GM18867 (cell line): ENCODE measurements at regions not wholly inside any gene's neighbourhood (a gene's known extent, or its start where the extent isn't known, plus 50 kb on each side); places are given as distances from the start of the nearest gene placed in this dataset.
A peak's percentile ranks its signal among the peaks of the same experiment; 100 is the strongest.
"Not testable (repeated sequence)": the region's sequence is repeated elsewhere in the genome, so short reads cannot be mapped to it uniquely, and the experiment has no call there.

Source experiments
- ATAC-seq: cut with Tn5 transposase; IDR thresholded peaks from one replicate; pipeline ENCODE4 v1.9.1; 2021; ENCODE audit warnings: mild to moderate bottlenecking, moderate library complexity; ENCODE audit not compliant: unreplicated experiment

GRCh38 chr3:72270072-72270681 lies 485.2 kb upstream of the PROK2 start:
- ATAC-seq = no peak

GRCh38 chr3:72269475-72269874 lies 484.5 kb upstream of the PROK2 start:
- ATAC-seq = no peak

- not testable (repeated sequence) for ATAC-seq
Measured at GRCh38 chr3:72266921-72267524, 482.1 kb upstream of the PROK2 start.

- ATAC-seq = peak; percentile 46
Measured at GRCh38 chr3:72266016-72266370, 481.0 kb upstream of the PROK2 start.

- peak; percentile 56 for ATAC-seq
Measured at GRCh38 chr3:72265256-72266015, 480.5 kb upstream of the PROK2 start.

- no peak for ATAC-seq
Measured at GRCh38 chr3:72263223-72263990, 478.5 kb upstream of the PROK2 start.

- ATAC-seq = no peak
Measured at GRCh38 chr3:72262736-72263135, 477.8 kb upstream of the PROK2 start.

GRCh38 chr3:72261566-72262564 lies 476.9 kb upstream of the PROK2 start:
- ATAC-seq = no peak

DNA sequence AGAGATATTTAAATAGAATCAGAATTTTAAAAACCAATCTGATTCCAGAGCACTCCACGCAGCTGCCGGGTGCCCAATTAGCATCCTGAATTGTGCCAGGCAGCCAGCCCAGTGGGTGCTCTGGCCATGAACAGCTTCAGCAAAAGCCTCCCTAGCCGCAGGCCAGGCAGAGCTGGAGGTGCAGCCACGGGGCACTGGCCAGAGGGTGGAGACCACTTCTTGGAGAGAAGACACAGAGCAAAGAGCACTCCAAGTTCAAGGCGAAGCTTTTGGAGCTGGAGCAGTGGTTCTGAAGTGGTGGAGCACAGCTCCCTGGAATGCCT lies 475.6 kb upstream of the PROK2 start:
- ATAC-seq = no peak

DNA sequence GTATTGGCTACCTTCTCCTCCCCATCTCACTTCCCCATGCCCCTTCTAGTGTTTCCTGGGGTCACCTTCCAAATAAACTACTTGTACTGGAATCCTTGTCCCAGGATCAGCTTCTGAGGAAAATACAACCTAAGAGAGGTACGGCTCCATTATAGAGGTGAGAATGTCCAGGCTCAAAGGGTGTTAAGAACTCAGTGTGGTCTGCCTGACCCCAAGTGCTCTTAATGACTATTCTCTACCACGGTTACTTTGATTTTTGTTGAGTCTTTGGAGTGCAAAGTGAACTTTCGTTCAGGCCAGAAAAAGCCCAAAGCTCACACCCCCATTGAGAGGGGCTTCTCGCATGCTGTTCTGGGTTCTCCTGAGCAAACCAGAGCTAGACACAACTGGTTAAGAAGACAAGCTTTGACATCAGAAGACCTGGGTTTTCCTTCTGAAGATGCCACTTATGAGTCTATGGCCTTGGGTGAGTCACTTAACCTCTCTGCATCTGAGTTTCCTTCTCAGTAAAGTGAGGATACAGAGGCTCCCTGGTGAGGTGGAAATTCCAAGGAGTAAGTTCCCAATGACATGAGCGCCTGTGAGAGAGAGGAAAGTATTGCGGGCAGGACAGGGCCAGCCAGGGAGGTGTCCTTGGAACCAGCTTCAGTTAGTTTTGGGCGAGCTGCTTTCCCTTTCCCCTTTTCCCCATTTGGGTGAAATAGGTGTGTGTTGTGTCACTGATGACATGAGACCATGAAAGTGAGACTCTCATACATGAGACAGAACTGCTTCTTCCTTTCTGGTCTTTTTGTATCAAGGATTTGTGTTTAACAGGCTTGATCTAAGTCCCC lies 475.0 kb upstream of the PROK2 start:
- ATAC-seq = no peak

DNA sequence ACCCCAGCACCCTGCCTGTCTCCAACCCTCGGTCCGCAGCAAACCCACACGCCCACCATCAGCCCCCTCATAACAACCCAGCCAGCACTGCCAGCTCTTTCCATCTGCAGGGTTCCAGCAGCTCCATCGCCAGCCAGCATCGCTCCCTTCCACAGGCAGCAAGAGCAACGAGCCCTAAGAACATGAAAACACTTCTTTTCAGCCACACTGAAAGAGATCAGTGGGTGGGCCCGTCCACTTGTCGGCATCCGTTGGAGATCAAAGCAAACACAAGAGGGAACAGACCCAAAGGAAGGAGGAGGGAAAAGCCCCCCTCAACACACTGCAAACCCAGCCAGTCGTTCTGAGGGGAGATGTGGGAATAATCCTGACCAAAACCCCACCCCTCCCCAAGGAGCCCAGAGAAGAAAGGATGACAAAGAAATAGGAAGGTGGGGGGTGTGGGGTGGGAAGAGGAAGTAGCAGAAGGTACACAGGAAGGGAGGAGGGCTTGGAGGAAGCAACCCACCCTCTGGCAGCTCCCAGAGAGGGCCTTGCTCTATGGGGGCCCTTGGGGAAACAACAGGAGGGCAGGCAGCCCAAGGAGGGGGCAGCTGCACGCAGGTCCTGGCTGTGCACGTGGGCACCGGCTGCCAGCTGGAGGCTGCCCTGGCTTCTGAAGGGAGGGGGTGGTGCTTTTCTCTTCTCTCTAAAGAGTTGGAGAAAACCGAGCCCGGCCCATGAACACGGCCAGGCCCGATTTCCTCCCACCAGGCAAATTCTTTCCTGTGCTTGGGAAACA lies 473.6 kb upstream of the PROK2 start:
- ATAC-seq = no peak

GRCh38 chr3:72257738-72258137 lies 472.8 kb upstream of the PROK2 start:
- no peak for ATAC-seq

GRCh38 chr3:72257203-72257602 lies 472.3 kb upstream of the PROK2 start:
- ATAC-seq = no peak

DNA sequence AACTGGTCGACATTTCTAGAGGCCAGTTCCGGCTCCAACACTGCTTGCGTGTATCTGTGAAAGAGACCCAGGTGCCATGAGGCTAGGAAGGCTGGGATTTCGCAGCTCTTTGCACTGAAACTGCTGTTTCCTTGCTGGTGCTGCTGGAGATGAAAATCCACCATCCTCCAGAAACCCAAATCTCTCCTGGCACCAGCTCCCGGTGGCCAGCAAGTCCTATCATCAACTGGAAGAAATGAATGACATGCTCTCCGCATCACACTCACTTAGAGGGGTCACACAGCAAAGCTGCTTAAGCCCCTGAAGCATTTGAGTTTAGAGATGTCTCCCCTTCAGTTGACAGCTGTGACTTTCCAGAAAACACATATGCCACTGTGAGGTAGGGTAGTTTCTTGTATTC lies 471.8 kb upstream of the PROK2 start:
- ATAC-seq = no peak

DNA sequence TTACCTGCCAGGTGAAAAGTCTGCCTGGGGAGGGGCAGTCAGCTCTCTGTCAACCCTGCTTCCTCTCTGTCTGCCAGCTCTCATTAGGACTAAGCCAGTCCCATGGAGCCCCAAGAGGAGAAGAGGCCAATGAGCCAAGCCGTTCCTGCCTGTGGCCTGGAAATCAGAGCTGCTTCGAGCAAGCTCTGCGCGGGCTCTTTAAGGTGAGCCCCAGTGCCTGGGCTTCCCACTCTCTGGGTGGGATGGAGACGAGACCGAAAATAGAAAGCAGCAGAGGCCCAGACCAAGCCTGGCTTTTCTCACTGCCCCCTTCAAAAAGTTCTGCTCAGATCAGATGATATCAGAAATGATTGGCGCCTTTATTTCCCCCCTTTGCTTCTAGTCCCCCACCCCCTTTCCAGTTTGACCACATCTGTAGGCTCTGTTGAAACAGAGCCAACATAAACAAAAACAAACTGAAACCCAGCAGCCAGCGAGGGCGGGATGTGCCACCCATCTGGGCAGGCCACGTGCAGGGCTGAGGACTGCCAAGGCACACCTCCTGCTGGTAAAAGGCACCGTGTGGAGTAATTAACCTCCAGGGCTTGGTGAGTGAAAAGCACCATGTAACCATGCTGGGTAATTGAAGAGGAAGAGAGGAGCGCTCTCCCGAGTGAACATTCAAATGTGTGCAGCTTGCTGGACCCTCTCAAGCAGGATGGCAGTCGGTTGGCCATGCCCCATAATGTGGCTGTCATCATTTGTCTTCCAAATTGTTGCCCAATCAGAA lies 471.0 kb upstream of the PROK2 start:
- ATAC-seq = peak; percentile 54

GRCh38 chr3:72255191-72255590 lies 470.2 kb upstream of the PROK2 start:
- ATAC-seq = no peak

DNA sequence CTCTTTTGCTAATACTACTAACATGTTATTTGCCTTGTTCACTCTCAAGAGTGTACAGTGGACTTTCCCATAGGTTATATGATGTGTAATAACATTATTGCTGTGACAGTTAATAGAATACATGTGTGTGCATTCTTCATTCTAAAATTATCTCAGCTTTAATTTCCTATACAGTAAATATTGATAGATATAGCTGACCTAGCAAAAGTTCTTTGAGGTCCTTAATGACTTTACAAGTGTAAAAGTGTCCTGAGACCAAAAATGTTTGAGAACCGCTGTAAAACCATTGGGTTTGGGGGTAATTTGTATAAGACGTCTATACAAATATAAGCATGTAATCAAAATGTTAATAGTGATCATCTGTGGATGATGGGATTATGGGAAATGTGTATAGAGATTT lies 469.5 kb upstream of the PROK2 start:
- ATAC-seq = no peak

DNA sequence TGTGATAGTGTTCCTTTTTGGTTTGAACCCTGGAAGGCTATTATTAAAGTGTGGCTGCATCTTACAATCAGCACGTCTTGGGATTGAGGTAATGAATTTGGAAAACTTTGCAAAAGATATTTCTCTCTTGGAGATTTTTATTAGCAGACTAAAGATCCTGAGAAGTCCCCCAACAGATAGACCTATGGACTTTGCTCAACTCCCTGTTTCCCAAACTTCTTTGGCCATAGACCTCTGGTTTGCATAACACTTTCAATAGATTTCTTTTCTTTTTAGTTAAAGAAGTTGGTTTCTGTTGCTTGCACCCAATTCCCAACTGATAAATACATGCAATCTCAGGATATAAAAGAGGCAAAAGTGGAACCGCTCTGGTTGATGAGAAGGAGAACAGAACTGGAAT lies 465.8 kb upstream of the PROK2 start:
- no peak for ATAC-seq
